ENCODE measurements at regions not wholly inside any gene's neighbourhood (a gene's known extent, or its start where the extent isn't known, plus 50 kb on each side); places are given as distances from the start of the nearest gene placed in this dataset.

DNA sequence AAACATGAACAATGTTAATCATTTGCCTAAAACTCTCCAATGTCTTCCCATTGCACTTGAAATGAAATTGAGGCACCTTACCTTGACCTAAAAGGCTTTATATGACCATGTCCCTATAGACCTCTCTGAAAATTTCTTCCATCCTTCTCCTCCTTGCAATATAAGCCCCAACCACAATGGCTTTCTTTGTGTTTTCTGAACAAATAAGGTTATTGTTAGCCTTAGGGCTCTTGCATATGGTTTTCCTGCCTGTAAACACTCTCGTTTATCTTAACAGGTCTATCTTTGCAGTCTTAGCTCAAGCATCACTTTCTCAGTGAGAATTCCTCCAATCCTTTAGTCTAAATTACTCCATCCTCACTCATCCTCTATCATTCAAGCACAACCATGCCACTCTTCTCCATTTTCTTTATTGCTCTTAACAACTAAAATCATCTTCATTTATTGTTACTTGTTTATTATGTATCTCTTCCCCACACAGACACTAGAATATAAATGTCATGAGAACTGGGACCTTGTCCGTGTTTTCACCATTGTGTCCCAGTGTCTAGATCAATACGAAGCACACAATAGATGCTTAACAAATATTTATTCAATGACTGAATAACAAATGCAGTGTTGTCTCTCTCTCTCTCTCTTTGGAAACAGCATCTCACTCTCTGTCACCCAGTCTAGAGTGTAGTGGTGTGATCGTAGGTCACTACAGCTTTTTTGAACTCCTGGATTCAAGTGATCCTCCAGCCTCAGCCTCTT is 129.3 kb downstream of the RDH14 start:
- Mint-ChIP-seq H3K9me3 (no peaks in the 10 kb centered on the region), H3K4me1 (peaks cover 25% of the 10 kb centered on the region), H3K27ac (no peak overlapping the region), H3K36me3 (ENCODE audit: low read depth) (no peaks in the 10 kb centered on the region), H3K4me3 (no peak overlapping the region), H3K27me3 (ENCODE audit: low read depth) (no peaks in the 10 kb centered on the region)
- TF ChIP-seq, protein P1, sequence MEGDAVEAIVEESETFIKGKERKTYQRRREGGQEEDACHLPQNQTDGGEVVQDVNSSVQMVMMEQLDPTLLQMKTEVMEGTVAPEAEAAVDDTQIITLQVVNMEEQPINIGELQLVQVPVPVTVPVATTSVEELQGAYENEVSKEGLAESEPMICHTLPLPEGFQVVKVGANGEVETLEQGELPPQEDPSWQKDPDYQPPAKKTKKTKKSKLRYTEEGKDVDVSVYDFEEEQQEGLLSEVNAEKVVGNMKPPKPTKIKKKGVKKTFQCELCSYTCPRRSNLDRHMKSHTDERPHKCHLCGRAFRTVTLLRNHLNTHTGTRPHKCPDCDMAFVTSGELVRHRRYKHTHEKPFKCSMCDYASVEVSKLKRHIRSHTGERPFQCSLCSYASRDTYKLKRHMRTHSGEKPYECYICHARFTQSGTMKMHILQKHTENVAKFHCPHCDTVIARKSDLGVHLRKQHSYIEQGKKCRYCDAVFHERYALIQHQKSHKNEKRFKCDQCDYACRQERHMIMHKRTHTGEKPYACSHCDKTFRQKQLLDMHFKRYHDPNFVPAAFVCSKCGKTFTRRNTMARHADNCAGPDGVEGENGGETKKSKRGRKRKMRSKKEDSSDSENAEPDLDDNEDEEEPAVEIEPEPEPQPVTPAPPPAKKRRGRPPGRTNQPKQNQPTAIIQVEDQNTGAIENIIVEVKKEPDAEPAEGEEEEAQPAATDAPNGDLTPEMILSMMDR (IDR thresholded peaks at IDR 0.05; ENCODE audit: unreplicated experiment in 3 of 3) = no peak

DNA sequence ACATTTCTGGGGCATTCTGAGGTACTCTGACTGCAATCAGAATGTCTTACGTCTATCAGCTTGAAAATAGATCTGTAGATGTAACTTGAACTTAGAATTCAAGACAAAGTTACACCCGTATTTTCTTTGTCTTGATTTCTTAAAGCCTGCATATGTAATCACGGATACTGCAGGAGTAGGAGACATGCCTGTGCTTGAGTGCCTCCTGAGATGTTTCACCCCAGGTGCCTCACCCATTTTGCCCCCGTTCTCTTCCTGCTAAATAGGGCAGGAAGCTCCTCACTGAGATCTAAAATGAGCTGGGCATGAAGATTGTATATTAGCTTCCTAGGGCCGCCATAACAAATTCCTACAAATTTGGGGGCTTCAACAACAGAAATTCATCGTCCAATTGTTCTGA is 131.9 kb downstream of the RDH14 start:
- H3K27ac Mint-ChIP-seq = no peak overlapping the region
- H3K36me3 Mint-ChIP-seq (ENCODE audit: low read depth) = no peaks in the 10 kb centered on the region
- H3K27me3 Mint-ChIP-seq (ENCODE audit: low read depth) = no peaks in the 10 kb centered on the region
- no peak overlapping the region for H3K4me3 Mint-ChIP-seq
- H3K4me1 Mint-ChIP-seq = peaks cover 15% of the 10 kb centered on the region
- H3K9me3 Mint-ChIP-seq = no peaks in the 10 kb centered on the region
- TF ChIP-seq, protein P1 (IDR thresholded peaks at IDR 0.05; ENCODE audit: unreplicated experiment in 3 of 3) = no peak

DNA sequence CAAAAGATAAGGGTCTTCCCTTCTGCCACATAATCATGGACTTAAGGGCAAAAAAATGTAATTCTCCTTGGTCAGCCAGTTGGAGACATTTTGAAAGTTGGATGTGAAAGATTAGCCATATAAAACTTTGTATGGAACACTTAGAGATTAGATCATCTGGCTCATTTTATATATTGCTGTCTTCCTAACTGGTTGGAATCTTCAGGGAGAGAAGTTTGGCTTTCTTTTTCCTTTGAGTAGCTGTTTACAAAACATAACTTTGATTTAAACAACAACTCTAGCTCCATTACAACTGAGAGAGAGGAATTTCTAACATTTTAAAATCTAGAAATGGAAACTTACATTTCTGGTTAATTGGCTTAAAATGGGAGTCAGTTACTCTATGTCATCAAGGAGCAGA is 132.7 kb downstream of the RDH14 start:
- TF ChIP-seq, protein P1 (IDR thresholded peaks at IDR 0.05; ENCODE audit: unreplicated experiment in 3 of 3) = no peak
- no peaks in the 10 kb centered on the region for H3K27me3 Mint-ChIP-seq (ENCODE audit: low read depth)
- peaks cover 11% of the 10 kb centered on the region for H3K4me1 Mint-ChIP-seq
- H3K4me3 Mint-ChIP-seq = no peak overlapping the region
- no peaks in the 10 kb centered on the region for H3K36me3 Mint-ChIP-seq (ENCODE audit: low read depth)
- no peaks in the 10 kb centered on the region for H3K9me3 Mint-ChIP-seq
- H3K27ac Mint-ChIP-seq = no peak overlapping the region

DNA sequence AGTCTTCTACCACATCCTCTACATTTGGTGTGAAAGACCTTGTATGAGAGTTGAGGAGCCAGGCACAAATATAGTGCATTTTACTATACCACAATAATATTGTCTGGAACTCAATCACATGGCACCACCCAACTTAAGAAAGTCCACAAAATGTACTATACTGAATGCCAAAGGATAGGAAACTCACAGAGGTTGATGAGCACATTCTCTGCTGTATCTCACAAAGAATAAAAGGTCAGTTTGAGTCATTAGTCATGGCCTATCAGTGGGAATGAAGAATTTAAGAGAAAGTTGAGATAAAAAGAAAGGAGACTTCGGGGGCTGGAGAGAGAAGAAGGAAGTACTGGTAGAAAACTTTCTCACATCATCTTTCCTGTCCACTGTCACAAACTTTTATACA is 134.3 kb downstream of the RDH14 start:
- TF ChIP-seq, protein P1 (IDR thresholded peaks at IDR 0.05; ENCODE audit: unreplicated experiment in 3 of 3) = no peak
- Mint-ChIP-seq H3K4me3 (no peak overlapping the region), H3K36me3 (ENCODE audit: low read depth) (no peaks in the 10 kb centered on the region), H3K9me3 (no peaks in the 10 kb centered on the region), H3K27ac (no peak overlapping the region), H3K4me1 (peaks cover 13% of the 10 kb centered on the region), H3K27me3 (ENCODE audit: low read depth) (no peaks in the 10 kb centered on the region)

DNA sequence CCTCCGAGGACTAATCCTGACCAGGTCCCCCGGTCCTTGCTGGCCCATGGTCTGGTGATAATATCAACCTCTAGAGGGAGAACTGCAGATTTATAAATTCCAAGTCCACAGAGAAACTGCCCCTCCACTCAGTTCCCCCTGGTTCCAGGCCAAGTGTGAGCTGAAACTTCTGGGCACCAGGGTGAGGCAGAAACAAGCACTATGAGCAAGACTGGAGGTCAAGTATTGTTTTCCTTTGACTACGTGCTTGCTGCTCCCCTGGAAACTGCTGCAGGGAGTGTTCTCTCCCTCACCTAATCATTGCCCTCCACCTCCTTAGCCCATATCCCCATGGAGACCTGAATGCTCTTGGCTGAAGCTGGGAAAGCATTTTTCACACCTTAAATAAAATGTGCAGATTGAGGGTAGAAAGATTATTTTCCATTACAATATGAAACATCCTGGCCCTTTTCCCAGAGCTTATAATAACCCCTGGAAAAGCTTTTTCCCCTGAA is 135.2 kb downstream of the RDH14 start:
- H3K27me3 Mint-ChIP-seq (ENCODE audit: low read depth) = no peaks in the 10 kb centered on the region
- TF ChIP-seq, protein P1 (IDR thresholded peaks at IDR 0.05; ENCODE audit: unreplicated experiment in 3 of 3) = no peak
- peaks cover 13% of the 10 kb centered on the region for H3K4me1 Mint-ChIP-seq
- H3K4me3 Mint-ChIP-seq = no peak overlapping the region
- H3K27ac Mint-ChIP-seq = no peak overlapping the region
- H3K36me3 Mint-ChIP-seq (ENCODE audit: low read depth) = no peaks in the 10 kb centered on the region
- H3K9me3 Mint-ChIP-seq = no peaks in the 10 kb centered on the region

DNA sequence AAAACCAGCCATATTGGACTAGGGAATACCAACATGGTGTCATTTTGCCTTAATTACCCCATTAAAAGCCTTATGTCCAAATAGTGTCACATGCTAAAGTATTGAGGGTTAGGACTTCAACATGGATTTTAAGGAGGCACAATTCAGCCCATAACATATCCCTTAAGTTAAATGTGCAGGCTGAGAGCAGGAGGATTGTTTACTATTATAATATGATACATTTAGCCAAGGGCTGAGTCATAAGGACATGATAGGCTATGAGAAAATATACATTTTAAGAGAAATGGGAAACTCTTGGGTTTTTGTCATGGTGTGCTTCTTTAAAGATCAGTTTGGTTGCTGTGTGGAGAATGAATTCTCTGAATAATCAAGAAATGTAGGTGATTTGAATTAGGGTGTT is 136.8 kb downstream of the RDH14 start:
- Mint-ChIP-seq H3K4me3 (no peak overlapping the region), H3K27me3 (ENCODE audit: low read depth) (no peaks in the 10 kb centered on the region), H3K27ac (no peak overlapping the region), H3K36me3 (ENCODE audit: low read depth) (no peaks in the 10 kb centered on the region), H3K9me3 (no peaks in the 10 kb centered on the region), H3K4me1 (peaks cover 13% of the 10 kb centered on the region)
- TF ChIP-seq, protein P1 (IDR thresholded peaks at IDR 0.05; ENCODE audit: unreplicated experiment in 3 of 3) = no peak
